Gastrocnemius medialis (tissue), 4 donors: ENCODE measurements at regions not wholly inside any gene's neighbourhood (a gene's known extent, or its start where the extent isn't known, plus 50 kb on each side); places are given as distances from the start of the nearest gene placed in this dataset.

Experiments used
- CTCF ChIP-seq, 5 experiments: fragments of 450-650 bp in 3 of 5; fragments of 200-600 bp in 2 of 5; sonication (generic) in 2 of 5; IDR thresholded peaks in 4 of 5; conservative IDR thresholded peaks in 1 of 5; 1 replicate in 4 of 5; 2 replicates in 1 of 5; pipeline ENCODE4 v1.5.1; 2016 to 2019; ENCODE audit warnings: antibody characterized with exemption in 5 of 5, mild to moderate bottlenecking in 3 of 5, moderate library complexity in 3 of 5
- POLR2A ChIP-seq, 2 donors: fragments of 450-650 bp; IDR thresholded peaks; one replicate each; pipeline ENCODE4 v1.6.1; 2017; ENCODE audit warnings: antibody characterized with exemption in 2 of 2, mild to moderate bottlenecking in 2 of 2, moderate library complexity in 2 of 2

GRCh38 chr10:9451211-9451773 lies 1396.8 kb downstream of the GATA3 start:
- TF ChIP-seq CTCF (IDR thresholded peaks at IDR 0.05 in 4 of 5, conservative IDR thresholded peaks at IDR 0.05 in 1 of 5) (no peak), POLR2A (IDR thresholded peaks at IDR 0.05) (no peak)
